ENCODE measurements at regions not wholly inside any gene's neighbourhood (a gene's known extent, or its start where the extent isn't known, plus 50 kb on each side); places are given as distances from the start of the nearest gene placed in this dataset.
"Not testable (repeated sequence)": the region's sequence is repeated elsewhere in the genome, so short reads cannot be mapped to it uniquely, and the experiment has no call there.

GRCh38 chr11:87573708-87574107 lies 536.0 kb downstream of the TMEM135 start:
- no peaks in the 10 kb centered on the region for H3K27me3 ChIP-seq (replicated peaks; ENCODE audit: control insufficient read depth, insufficient read depth, low read length)
- TF ChIP-seq CTCF (IDR thresholded peaks at IDR 0.05; ENCODE audit: insufficient read depth, low read length, poor library complexity, severe bottlenecking) = no peak
- no peak for DNase-seq (ENCODE audit: extremely low read depth, insufficient read length)
- no peak overlapping the region for H3K4me3 ChIP-seq (replicated peaks; ENCODE audit: low read depth, low read length)
- H3K36me3 ChIP-seq (ENCODE audit: control insufficient read depth, insufficient read depth, low read length) = no peaks in the 10 kb centered on the region

GRCh38 chr11:87572881-87573280 lies 535.1 kb downstream of the TMEM135 start:
- Histone ChIP-seq H3K27me3 (replicated peaks; ENCODE audit: control insufficient read depth, insufficient read depth, low read length) (no peaks in the 10 kb centered on the region), H3K36me3 (ENCODE audit: control insufficient read depth, insufficient read depth, low read length) (no peaks in the 10 kb centered on the region), H3K4me3 (replicated peaks; ENCODE audit: low read depth, low read length) (no peak overlapping the region)
- DNase-seq (ENCODE audit: extremely low read depth, insufficient read length) = no peak
- no peak for TF ChIP-seq CTCF (IDR thresholded peaks at IDR 0.05; ENCODE audit: insufficient read depth, low read length, poor library complexity, severe bottlenecking)

GRCh38 chr11:87560352-87560751 lies 522.6 kb downstream of the TMEM135 start:
- Histone ChIP-seq H3K27me3 (replicated peaks; ENCODE audit: control insufficient read depth, insufficient read depth, low read length) (no peaks in the 10 kb centered on the region), H3K4me3 (replicated peaks; ENCODE audit: low read depth, low read length) (no peak overlapping the region), H3K36me3 (ENCODE audit: control insufficient read depth, insufficient read depth, low read length) (no peaks in the 10 kb centered on the region)
- TF ChIP-seq CTCF (IDR thresholded peaks at IDR 0.05; ENCODE audit: insufficient read depth, low read length, poor library complexity, severe bottlenecking) = no peak
- no peak for DNase-seq (ENCODE audit: extremely low read depth, insufficient read length)

GRCh38 chr11:87559852-87560251 lies 522.1 kb downstream of the TMEM135 start:
- not testable (repeated sequence) for DNase-seq (ENCODE audit: extremely low read depth, insufficient read length); H3K36me3 ChIP-seq (ENCODE audit: control insufficient read depth, insufficient read depth, low read length); H3K4me3 ChIP-seq (replicated peaks; ENCODE audit: low read depth, low read length); H3K27me3 ChIP-seq (replicated peaks; ENCODE audit: control insufficient read depth, insufficient read depth, low read length)

GRCh38 chr11:87555101-87555500 lies 517.4 kb downstream of the TMEM135 start:
- Histone ChIP-seq H3K36me3 (ENCODE audit: control insufficient read depth, insufficient read depth, low read length) (no peaks in the 10 kb centered on the region), H3K4me3 (replicated peaks; ENCODE audit: low read depth, low read length) (no peak overlapping the region), H3K27me3 (replicated peaks; ENCODE audit: control insufficient read depth, insufficient read depth, low read length) (no peaks in the 10 kb centered on the region)
- no peak for TF ChIP-seq CTCF (IDR thresholded peaks at IDR 0.05; ENCODE audit: insufficient read depth, low read length, poor library complexity, severe bottlenecking)
- DNase-seq (ENCODE audit: extremely low read depth, insufficient read length) = no peak

- Histone ChIP-seq H3K36me3 (ENCODE audit: control insufficient read depth, insufficient read depth, low read length) (no peaks in the 10 kb centered on the region), H3K4me3 (replicated peaks; ENCODE audit: low read depth, low read length) (no peak overlapping the region), H3K27me3 (replicated peaks; ENCODE audit: control insufficient read depth, insufficient read depth, low read length) (no peaks in the 10 kb centered on the region)
- no peak for TF ChIP-seq CTCF (IDR thresholded peaks at IDR 0.05; ENCODE audit: insufficient read depth, low read length, poor library complexity, severe bottlenecking)
- no peak for DNase-seq (ENCODE audit: extremely low read depth, insufficient read length)
Observed at GRCh38 chr11:87548797-87549196, 511.1 kb downstream of the TMEM135 start.
